SK-N-SH treated with all-trans-retinoic acid at 6 μM for 48 hours (cell line): ENCODE measurements at regions not wholly inside any gene's neighbourhood (a gene's known extent, or its start where the extent isn't known, plus 50 kb on each side); places are given as distances from the start of the nearest gene placed in this dataset.

ENCODE experiments used
- ATAC-seq: fragments of 200-7000 bp; cut with Tn5 transposase; 3 replicates; pipeline ENCODE4 v1.9.1; 2020; ENCODE audit warnings: mild to moderate bottlenecking, moderate library complexity
- ARNTL ChIP-seq: fragments of 450-650 bp; formaldehyde crosslinking; IDR thresholded peaks from 2 replicates; pipeline ENCODE4 v1.5.0; 2020; ENCODE audit warnings: low read depth, mild to moderate bottlenecking, moderate library complexity, borderline replicate concordance
- BACH2 ChIP-seq: fragments of 250-450 bp; sonication (Bioruptor Pico); IDR thresholded peaks from 2 replicates; pipeline ENCODE4 v1.9.0; 2021; ENCODE audit warnings: mild to moderate bottlenecking, borderline replicate concordance
- CSDC2 ChIP-seq: fragments of 250-450 bp; sonication (Bioruptor Pico); IDR thresholded peaks from 2 replicates; pipeline ENCODE4 v1.5.0; 2020; ENCODE audit warnings: mild to moderate bottlenecking, moderate library complexity
- ESRRG ChIP-seq: fragments of 250-450 bp; sonication (Bioruptor Pico); IDR thresholded peaks from 2 replicates; pipeline ENCODE4 v1.6.1; 2021; ENCODE audit warnings: mild to moderate bottlenecking
- GLIS3 ChIP-seq: fragments of 250-450 bp; sonication (Bioruptor Pico); IDR thresholded peaks from 2 replicates; pipeline ENCODE4 v1.5.0; 2020; ENCODE audit warnings: mild to moderate bottlenecking, moderate library complexity
- ISL1 ChIP-seq: fragments of 250-450 bp; sonication (Bioruptor Pico); IDR thresholded peaks from 2 replicates; pipeline ENCODE4 v2.1.2; 2022; ENCODE audit warnings: mild to moderate bottlenecking, moderate library complexity
- OSR1 ChIP-seq: fragments of 250-450 bp; sonication (Bioruptor Pico); IDR thresholded peaks from 2 replicates; pipeline ENCODE4 v1.8.0; 2022; ENCODE audit warnings: moderate library complexity, mild to moderate bottlenecking, inconsistent platforms
- PPARA ChIP-seq: fragments of 250-450 bp; sonication (Bioruptor Pico); IDR thresholded peaks from 2 replicates; pipeline ENCODE4 v1.5.0; 2020; ENCODE audit warnings: mild to moderate bottlenecking, borderline replicate concordance
- RARB ChIP-seq: fragments of 250-450 bp; sonication (Bioruptor Pico); IDR thresholded peaks from 2 replicates; pipeline ENCODE4 v1.8.0; 2021; ENCODE audit warnings: mild to moderate bottlenecking, moderate library complexity
- SNAI2 ChIP-seq: fragments of 250-450 bp; sonication (Bioruptor Pico); IDR thresholded peaks from 2 replicates; pipeline ENCODE4 v1.5.0; 2020; ENCODE audit warnings: mild to moderate bottlenecking, moderate library complexity
- TCF4 ChIP-seq: fragments of 250-450 bp; sonication (Bioruptor Pico); IDR thresholded peaks from 2 replicates; pipeline ENCODE4 v1.8.0; 2021; ENCODE audit warnings: mild to moderate bottlenecking, moderate library complexity, borderline replicate concordance
- TOX ChIP-seq: fragments of 250-450 bp; sonication (Bioruptor Pico); IDR thresholded peaks from 2 replicates; pipeline ENCODE4 v1.8.0; 2021; ENCODE audit warnings: mild to moderate bottlenecking, moderate library complexity, borderline replicate concordance
- ZC3H10 ChIP-seq: fragments of 250-450 bp; sonication (Bioruptor Pico); IDR thresholded peaks from 2 replicates; pipeline ENCODE4 v1.5.1; 2021; ENCODE audit warnings: mild to moderate bottlenecking, moderate library complexity
- ZFP3 ChIP-seq: fragments of 250-450 bp; sonication (Bioruptor Pico); IDR thresholded peaks from 2 replicates; pipeline ENCODE4 v1.5.0; 2020; ENCODE audit warnings: mild to moderate bottlenecking, moderate library complexity
- ZFP30 ChIP-seq: fragments of 450-650 bp; formaldehyde crosslinking; IDR thresholded peaks from 2 replicates; pipeline ENCODE4 v1.5.0; 2022; ENCODE audit warnings: mild to moderate bottlenecking, moderate library complexity
- ZNF565 ChIP-seq: fragments of 450-650 bp; formaldehyde crosslinking; conservative IDR thresholded peaks from 2 replicates; pipeline ENCODE4 v1.5.0; 2020; ENCODE audit warnings: low read depth, mild to moderate bottlenecking, moderate library complexity
- ZNF70 ChIP-seq: fragments of 450-650 bp; formaldehyde crosslinking; IDR thresholded peaks from 2 replicates; pipeline ENCODE4 v1.5.0; 2020; ENCODE audit warnings: mild to moderate bottlenecking, moderate library complexity
- ZNF8 ChIP-seq: fragments of 450-650 bp; formaldehyde crosslinking; IDR thresholded peaks from 2 replicates; pipeline ENCODE4 v1.5.0; 2020; ENCODE audit warnings: mild to moderate bottlenecking, moderate library complexity
- TF ChIP-seq, protein P1 (sequence below): fragments of 250-450 bp; sonication (Bioruptor Pico); IDR thresholded peaks from 2 replicates; pipeline ENCODE4 v1.5.0; 2020; ENCODE audit warnings: mild to moderate bottlenecking, moderate library complexity
- TF ChIP-seq, protein P2 (sequence below): fragments of 250-450 bp; sonication (Bioruptor Pico); IDR thresholded peaks from 2 replicates; pipeline ENCODE4 v1.8.0; 2021; ENCODE audit warnings: low read depth, mild to moderate bottlenecking, moderate library complexity, borderline replicate concordance
- TF ChIP-seq, protein P3 (sequence below): fragments of 250-450 bp; sonication (Bioruptor Pico); IDR thresholded peaks from 2 replicates; pipeline ENCODE4 v1.5.1; 2020; ENCODE audit warnings: low read depth, mild to moderate bottlenecking, moderate library complexity
- TF ChIP-seq, protein P4 (sequence below): fragments of 250-450 bp; sonication (Bioruptor Pico); IDR thresholded peaks from 2 replicates; pipeline ENCODE4 v1.5.1; 2021; ENCODE audit warnings: mild to moderate bottlenecking, moderate library complexity

DNA sequence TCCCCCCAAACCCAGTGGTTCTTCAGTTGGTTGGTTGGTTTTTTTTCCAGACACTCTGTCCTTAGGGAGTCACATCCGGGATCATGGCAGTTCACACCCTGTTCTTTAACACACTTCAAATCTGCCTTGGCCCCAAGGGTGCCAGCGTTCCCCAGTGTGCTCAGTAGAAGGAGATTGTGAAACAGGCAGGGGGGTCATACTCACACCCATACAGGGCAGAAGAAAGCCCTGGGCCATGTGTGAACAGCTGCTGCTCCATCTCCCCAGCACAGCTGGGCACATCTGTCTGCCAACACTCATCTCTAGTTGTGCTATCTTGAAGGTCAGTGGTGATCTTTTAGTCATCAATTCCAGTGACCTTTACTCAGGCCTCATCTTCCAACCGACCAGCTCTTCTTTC is 64.4 kb upstream of the FUT8 start:
- ATAC-seq: no peak

DNA sequence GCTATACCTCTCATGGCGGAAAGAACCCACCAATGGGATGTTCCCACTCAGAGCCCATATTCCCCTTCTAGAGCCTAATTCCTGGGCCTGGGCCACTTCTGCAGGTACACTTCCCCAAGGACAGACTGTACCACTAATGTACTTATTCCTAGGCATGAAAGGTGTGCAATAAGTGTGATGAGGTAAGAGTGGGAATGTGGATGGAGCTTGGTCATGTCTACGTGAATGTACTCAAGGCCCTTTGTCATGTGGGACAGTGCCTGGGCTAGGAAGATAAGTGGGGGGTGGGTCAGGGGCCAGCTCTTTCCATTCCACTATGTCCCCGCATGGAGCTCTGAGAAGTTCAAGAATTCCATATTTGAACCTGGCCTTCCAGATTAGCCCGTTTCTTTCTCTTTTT is 63.4 kb upstream of the FUT8 start:
- TF ChIP-seq ZFP30 (CRISPR knock-in tag) (no peak), ARNTL (CRISPR knock-in tag) (no peak), ZNF565 (CRISPR knock-in tag) (no peak), BACH2 (CRISPR knock-in tag) (no peak), CSDC2 (CRISPR knock-in tag) (no peak), ZC3H10 (CRISPR knock-in tag) (no peak), OSR1 (CRISPR knock-in tag) (no peak), ZNF8 (no peak), ESRRG (CRISPR knock-in tag) (no peak), TCF4 (no peak), ZNF70 (CRISPR knock-in tag) (no peak), PPARA (CRISPR knock-in tag) (no peak), TOX (CRISPR knock-in tag) (no peak), ISL1 (CRISPR knock-in tag) (no peak), GLIS3 (CRISPR knock-in tag) (no peak)
- TF ChIP-seq, protein P1, sequence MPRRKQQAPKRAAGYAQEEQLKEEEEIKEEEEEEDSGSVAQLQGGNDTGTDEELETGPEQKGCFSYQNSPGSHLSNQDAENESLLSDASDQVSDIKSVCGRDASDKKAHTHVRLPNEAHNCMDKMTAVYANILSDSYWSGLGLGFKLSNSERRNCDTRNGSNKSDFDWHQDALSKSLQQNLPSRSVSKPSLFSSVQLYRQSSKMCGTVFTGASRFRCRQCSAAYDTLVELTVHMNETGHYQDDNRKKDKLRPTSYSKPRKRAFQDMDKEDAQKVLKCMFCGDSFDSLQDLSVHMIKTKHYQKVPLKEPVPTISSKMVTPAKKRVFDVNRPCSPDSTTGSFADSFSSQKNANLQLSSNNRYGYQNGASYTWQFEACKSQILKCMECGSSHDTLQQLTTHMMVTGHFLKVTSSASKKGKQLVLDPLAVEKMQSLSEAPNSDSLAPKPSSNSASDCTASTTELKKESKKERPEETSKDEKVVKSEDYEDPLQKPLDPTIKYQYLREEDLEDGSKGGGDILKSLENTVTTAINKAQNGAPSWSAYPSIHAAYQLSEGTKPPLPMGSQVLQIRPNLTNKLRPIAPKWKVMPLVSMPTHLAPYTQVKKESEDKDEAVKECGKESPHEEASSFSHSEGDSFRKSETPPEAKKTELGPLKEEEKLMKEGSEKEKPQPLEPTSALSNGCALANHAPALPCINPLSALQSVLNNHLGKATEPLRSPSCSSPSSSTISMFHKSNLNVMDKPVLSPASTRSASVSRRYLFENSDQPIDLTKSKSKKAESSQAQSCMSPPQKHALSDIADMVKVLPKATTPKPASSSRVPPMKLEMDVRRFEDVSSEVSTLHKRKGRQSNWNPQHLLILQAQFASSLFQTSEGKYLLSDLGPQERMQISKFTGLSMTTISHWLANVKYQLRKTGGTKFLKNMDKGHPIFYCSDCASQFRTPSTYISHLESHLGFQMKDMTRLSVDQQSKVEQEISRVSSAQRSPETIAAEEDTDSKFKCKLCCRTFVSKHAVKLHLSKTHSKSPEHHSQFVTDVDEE (CRISPR knock-in tag): no peak
- TF ChIP-seq, protein P2, sequence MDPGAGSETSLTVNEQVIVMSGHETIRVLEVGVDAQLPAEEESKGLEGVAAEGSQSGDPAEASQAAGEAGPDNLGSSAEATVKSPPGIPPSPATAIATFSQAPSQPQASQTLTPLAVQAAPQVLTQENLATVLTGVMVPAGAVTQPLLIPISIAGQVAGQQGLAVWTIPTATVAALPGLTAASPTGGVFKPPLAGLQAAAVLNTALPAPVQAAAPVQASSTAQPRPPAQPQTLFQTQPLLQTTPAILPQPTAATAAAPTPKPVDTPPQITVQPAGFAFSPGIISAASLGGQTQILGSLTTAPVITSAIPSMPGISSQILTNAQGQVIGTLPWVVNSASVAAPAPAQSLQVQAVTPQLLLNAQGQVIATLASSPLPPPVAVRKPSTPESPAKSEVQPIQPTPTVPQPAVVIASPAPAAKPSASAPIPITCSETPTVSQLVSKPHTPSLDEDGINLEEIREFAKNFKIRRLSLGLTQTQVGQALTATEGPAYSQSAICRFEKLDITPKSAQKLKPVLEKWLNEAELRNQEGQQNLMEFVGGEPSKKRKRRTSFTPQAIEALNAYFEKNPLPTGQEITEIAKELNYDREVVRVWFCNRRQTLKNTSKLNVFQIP (CRISPR knock-in tag): no peak
- TF ChIP-seq, protein P3, sequence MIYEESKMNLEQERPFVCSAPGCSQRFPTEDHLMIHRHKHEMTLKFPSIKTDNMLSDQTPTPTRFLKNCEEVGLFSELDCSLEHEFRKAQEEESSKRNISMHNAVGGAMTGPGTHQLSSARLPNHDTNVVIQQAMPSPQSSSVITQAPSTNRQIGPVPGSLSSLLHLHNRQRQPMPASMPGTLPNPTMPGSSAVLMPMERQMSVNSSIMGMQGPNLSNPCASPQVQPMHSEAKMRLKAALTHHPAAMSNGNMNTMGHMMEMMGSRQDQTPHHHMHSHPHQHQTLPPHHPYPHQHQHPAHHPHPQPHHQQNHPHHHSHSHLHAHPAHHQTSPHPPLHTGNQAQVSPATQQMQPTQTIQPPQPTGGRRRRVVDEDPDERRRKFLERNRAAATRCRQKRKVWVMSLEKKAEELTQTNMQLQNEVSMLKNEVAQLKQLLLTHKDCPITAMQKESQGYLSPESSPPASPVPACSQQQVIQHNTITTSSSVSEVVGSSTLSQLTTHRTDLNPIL: no peak
- ATAC-seq: no peak

More for the DNA sequence above, 64.4 kb upstream of the FUT8 start:
- TF ChIP-seq BACH2 (CRISPR knock-in tag): no peak
- no peak for TF ChIP-seq GLIS3 (CRISPR knock-in tag)
- TF ChIP-seq, protein P4, sequence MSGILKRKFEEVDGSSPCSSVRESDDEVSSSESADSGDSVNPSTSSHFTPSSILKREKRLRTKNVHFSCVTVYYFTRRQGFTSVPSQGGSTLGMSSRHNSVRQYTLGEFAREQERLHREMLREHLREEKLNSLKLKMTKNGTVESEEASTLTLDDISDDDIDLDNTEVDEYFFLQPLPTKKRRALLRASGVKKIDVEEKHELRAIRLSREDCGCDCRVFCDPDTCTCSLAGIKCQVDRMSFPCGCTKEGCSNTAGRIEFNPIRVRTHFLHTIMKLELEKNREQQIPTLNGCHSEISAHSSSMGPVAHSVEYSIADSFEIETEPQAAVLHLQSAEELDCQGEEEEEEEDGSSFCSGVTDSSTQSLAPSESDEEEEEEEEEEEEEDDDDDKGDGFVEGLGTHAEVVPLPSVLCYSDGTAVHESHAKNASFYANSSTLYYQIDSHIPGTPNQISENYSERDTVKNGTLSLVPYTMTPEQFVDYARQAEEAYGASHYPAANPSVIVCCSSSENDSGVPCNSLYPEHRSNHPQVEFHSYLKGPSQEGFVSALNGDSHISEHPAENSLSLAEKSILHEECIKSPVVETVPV (CRISPR knock-in tag): no peak
- no peak for TF ChIP-seq CSDC2 (CRISPR knock-in tag)
- no peak for TF ChIP-seq RARB (CRISPR knock-in tag)
- TF ChIP-seq SNAI2 (CRISPR knock-in tag): no peak
- TF ChIP-seq ISL1 (CRISPR knock-in tag): no peak
- no peak for TF ChIP-seq ZNF565 (CRISPR knock-in tag)
- no peak for TF ChIP-seq ZNF8
- no peak for TF ChIP-seq ZC3H10 (CRISPR knock-in tag)
- TF ChIP-seq ZNF70 (CRISPR knock-in tag): no peak
- TF ChIP-seq TCF4: no peak
- TF ChIP-seq, protein P2 (CRISPR knock-in tag): no peak
- TF ChIP-seq, protein P1 (CRISPR knock-in tag): no peak
- no peak for TF ChIP-seq ESRRG (CRISPR knock-in tag)
- TF ChIP-seq ZFP3 (CRISPR knock-in tag): no peak
- TF ChIP-seq, protein P3: no peak
- TF ChIP-seq ARNTL (CRISPR knock-in tag): no peak
